ENCODE measurements at regions not wholly inside any gene's neighbourhood (a gene's known extent, or its start where the extent isn't known, plus 50 kb on each side); places are given as distances from the start of the nearest gene placed in this dataset.

- Mint-ChIP-seq H3K36me3 (ENCODE audit: low read depth, unreplicated experiment) (no peaks in the 10 kb centered on the region), H3K27me3 (ENCODE audit: unreplicated experiment) (no peaks in the 10 kb centered on the region), H3K4me3 (ENCODE audit: unreplicated experiment) (no peak overlapping the region), H3K27ac (ENCODE audit: unreplicated experiment) (no peak overlapping the region), H3K4me1 (ENCODE audit: unreplicated experiment) (no peaks in the 10 kb centered on the region), H3K9me3 (ENCODE audit: unreplicated experiment) (no peaks in the 10 kb centered on the region)
- no peak for TF ChIP-seq CTCF (IDR thresholded peaks at IDR 0.05; ENCODE audit: unreplicated experiment)
- no peak for DNase-seq (ENCODE audit: low spot score)
Observed at GRCh38 chr9:106298997-106299396, 564.0 kb upstream of the ZNF462 start.

GRCh38 chr9:106304401-106304920 is 558.5 kb upstream of the ZNF462 start:
- Mint-ChIP-seq H3K4me3 (ENCODE audit: unreplicated experiment) (no peak overlapping the region), H3K27ac (ENCODE audit: unreplicated experiment) (no peak overlapping the region), H3K9me3 (ENCODE audit: unreplicated experiment) (no peaks in the 10 kb centered on the region), H3K36me3 (ENCODE audit: low read depth, unreplicated experiment) (no peaks in the 10 kb centered on the region), H3K27me3 (ENCODE audit: unreplicated experiment) (no peaks in the 10 kb centered on the region), H3K4me1 (ENCODE audit: unreplicated experiment) (no peaks in the 10 kb centered on the region)
- DNase-seq (ENCODE audit: low spot score) = no peak
- TF ChIP-seq CTCF (IDR thresholded peaks at IDR 0.05; ENCODE audit: unreplicated experiment) = no peak

GRCh38 chr9:106305428-106306133 is 557.4 kb upstream of the ZNF462 start:
- no peak for TF ChIP-seq CTCF (IDR thresholded peaks at IDR 0.05; ENCODE audit: unreplicated experiment)
- Mint-ChIP-seq H3K9me3 (ENCODE audit: unreplicated experiment) (no peaks in the 10 kb centered on the region), H3K27me3 (ENCODE audit: unreplicated experiment) (no peaks in the 10 kb centered on the region), H3K4me1 (ENCODE audit: unreplicated experiment) (no peaks in the 10 kb centered on the region), H3K27ac (ENCODE audit: unreplicated experiment) (no peak overlapping the region), H3K4me3 (ENCODE audit: unreplicated experiment) (no peak overlapping the region), H3K36me3 (ENCODE audit: low read depth, unreplicated experiment) (no peaks in the 10 kb centered on the region)
- DNase-seq (ENCODE audit: low spot score) = no peak

GRCh38 chr9:106307670-106308069 is 555.3 kb upstream of the ZNF462 start:
- no peak overlapping the region for H3K27ac Mint-ChIP-seq (ENCODE audit: unreplicated experiment)
- no peaks in the 10 kb centered on the region for H3K27me3 Mint-ChIP-seq (ENCODE audit: unreplicated experiment)
- H3K36me3 Mint-ChIP-seq (ENCODE audit: low read depth, unreplicated experiment) = no peaks in the 10 kb centered on the region
- no peaks in the 10 kb centered on the region for H3K4me1 Mint-ChIP-seq (ENCODE audit: unreplicated experiment)
- no peak for DNase-seq (ENCODE audit: low spot score)
- H3K9me3 Mint-ChIP-seq (ENCODE audit: unreplicated experiment) = no peaks in the 10 kb centered on the region
- TF ChIP-seq CTCF (IDR thresholded peaks at IDR 0.05; ENCODE audit: unreplicated experiment) = no peak
- no peak overlapping the region for H3K4me3 Mint-ChIP-seq (ENCODE audit: unreplicated experiment)

- TF ChIP-seq CTCF (IDR thresholded peaks at IDR 0.05; ENCODE audit: unreplicated experiment) = no peak
- H3K4me3 Mint-ChIP-seq (ENCODE audit: unreplicated experiment) = no peak overlapping the region
- no peaks in the 10 kb centered on the region for H3K27me3 Mint-ChIP-seq (ENCODE audit: unreplicated experiment)
- no peak for DNase-seq (ENCODE audit: low spot score)
- no peaks in the 10 kb centered on the region for H3K36me3 Mint-ChIP-seq (ENCODE audit: low read depth, unreplicated experiment)
- H3K27ac Mint-ChIP-seq (ENCODE audit: unreplicated experiment) = no peak overlapping the region
- no peaks in the 10 kb centered on the region for H3K9me3 Mint-ChIP-seq (ENCODE audit: unreplicated experiment)
- H3K4me1 Mint-ChIP-seq (ENCODE audit: unreplicated experiment) = no peaks in the 10 kb centered on the region
Observed at GRCh38 chr9:106309925-106310324, 553.0 kb upstream of the ZNF462 start.
